Bronchial epithelial cell (primary cell): ENCODE measurements at regions not wholly inside any gene's neighbourhood (a gene's known extent, or its start where the extent isn't known, plus 50 kb on each side); places are given as distances from the start of the nearest gene placed in this dataset.
"Not testable (repeated sequence)": the region's sequence is repeated elsewhere in the genome, so short reads cannot be mapped to it uniquely, and the experiment has no call there.

Experiments
- DNase-seq: peaks from one replicate; pipeline ENCODE4 v3.0.0-alpha.2; 2010; ENCODE audit warnings: low read depth
- FAIRE-seq: peaks from 2 replicates; lab custom pipeline; 2011; peaks lifted over from hg19 to GRCh38; lab: Jason Lieb, UNC
- H3K27me3 ChIP-seq: 2 replicates; pipeline ENCODE4 v1.5.1; 2011; ENCODE audit warnings: low read length; ENCODE audit not compliant: control insufficient read depth, insufficient read depth
- H3K36me3 ChIP-seq: 2 replicates; pipeline ENCODE4 v1.5.1; 2011; ENCODE audit warnings: low read length; ENCODE audit not compliant: control insufficient read depth, insufficient read depth
- H3K4me3 ChIP-seq: 2 replicates; pipeline ENCODE4 v1.5.1; 2011; ENCODE audit warnings: mild to moderate bottlenecking, low read depth, low read length, control low read depth
- TF ChIP-seq, protein P1 (sequence below): IDR thresholded peaks from 2 replicates; pipeline ENCODE4 v1.5.1; 2011; ENCODE audit warnings: mild to moderate bottlenecking, moderate library complexity, low read length, control low read depth, inconsistent platforms; ENCODE audit not compliant: insufficient read depth, severe bottlenecking

DNA sequence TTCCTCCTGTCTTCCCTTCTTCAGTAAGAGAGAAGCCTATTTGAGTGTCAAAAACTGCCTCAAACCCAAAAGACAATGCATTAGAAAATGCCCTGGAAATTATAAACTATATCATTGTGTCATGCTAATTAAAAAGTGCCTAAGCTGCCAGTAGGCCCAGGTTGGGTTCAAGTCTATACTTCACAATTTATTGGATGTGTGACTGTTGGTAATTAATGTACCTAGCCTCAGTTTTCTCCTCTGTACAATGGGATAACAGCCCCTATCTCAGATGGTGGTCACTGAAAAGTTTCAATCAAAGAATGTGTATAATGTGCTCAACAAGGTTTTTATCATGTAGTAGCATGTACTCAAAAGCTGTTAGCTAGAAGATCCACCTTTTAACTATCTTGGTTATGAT lies 246.9 kb upstream of the DUSP10 start:
- no peaks in the 10 kb centered on the region for H3K36me3 ChIP-seq
- no peaks in the 10 kb centered on the region for H3K27me3 ChIP-seq
- DNase-seq (no peak), FAIRE-seq (no peak)
- no peak overlapping the region for H3K4me3 ChIP-seq
- TF ChIP-seq, protein P1, sequence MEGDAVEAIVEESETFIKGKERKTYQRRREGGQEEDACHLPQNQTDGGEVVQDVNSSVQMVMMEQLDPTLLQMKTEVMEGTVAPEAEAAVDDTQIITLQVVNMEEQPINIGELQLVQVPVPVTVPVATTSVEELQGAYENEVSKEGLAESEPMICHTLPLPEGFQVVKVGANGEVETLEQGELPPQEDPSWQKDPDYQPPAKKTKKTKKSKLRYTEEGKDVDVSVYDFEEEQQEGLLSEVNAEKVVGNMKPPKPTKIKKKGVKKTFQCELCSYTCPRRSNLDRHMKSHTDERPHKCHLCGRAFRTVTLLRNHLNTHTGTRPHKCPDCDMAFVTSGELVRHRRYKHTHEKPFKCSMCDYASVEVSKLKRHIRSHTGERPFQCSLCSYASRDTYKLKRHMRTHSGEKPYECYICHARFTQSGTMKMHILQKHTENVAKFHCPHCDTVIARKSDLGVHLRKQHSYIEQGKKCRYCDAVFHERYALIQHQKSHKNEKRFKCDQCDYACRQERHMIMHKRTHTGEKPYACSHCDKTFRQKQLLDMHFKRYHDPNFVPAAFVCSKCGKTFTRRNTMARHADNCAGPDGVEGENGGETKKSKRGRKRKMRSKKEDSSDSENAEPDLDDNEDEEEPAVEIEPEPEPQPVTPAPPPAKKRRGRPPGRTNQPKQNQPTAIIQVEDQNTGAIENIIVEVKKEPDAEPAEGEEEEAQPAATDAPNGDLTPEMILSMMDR = no peak

DNA sequence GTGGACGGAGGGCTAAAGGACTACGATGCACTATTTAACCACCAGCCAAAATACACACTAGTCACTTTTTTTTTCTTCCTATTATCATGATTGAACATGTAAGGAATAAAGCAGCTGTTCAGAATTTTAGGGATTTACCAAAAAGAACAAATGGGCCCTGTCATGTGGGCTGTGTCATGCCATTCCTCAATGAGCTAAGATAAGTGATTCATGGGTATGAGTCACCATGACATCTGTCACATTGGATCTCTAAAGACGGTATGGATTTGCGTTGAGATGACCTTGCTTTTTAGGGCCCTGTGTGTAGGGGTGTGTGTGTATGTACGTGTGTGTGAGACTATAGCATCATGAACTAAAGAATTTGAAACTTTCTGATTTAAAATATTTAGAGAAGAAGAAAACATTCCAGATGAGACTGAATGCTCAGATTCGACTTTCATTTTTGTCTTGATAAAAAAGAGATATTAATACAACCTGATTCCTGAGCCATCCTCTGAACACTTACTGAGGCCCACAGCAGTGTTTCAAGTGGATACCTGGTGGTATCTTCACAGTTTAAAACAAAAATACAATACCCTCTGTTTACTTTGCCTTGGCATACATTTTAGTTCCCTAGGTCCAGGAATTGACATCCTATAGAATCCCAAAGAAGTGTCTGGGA lies 246.1 kb upstream of the DUSP10 start:
- Histone ChIP-seq H3K27me3 (no peaks in the 10 kb centered on the region), H3K4me3 (no peak overlapping the region), H3K36me3 (no peaks in the 10 kb centered on the region)
- DNase-seq (peak; percentile 96), FAIRE-seq (no peak)
- TF ChIP-seq, protein P1 = no peak

DNA sequence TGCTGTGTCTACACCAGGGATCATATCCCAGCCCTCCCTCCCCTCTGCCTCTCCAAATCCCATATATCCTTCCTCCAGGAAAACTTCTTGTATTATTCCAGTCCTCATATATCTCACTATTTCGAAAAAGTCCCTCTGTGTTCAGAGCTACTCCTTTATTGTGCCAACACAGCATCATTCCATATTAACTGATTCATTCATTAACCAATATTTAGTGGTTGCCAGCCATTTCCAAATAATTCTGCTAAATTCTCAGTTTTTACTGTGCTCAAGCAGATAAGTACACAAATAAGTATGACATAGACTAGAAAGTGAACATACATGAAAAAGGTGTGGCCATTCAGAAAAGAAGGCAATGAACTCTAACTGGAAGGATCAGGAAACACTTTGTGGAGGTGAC lies 241.6 kb upstream of the DUSP10 start:
- no peak for FAIRE-seq
- Histone ChIP-seq H3K4me3 (no peak overlapping the region), H3K36me3 (no peaks in the 10 kb centered on the region), H3K27me3 (no peaks in the 10 kb centered on the region)
- TF ChIP-seq, protein P1 = no peak
- peak; percentile 35 for DNase-seq

DNA sequence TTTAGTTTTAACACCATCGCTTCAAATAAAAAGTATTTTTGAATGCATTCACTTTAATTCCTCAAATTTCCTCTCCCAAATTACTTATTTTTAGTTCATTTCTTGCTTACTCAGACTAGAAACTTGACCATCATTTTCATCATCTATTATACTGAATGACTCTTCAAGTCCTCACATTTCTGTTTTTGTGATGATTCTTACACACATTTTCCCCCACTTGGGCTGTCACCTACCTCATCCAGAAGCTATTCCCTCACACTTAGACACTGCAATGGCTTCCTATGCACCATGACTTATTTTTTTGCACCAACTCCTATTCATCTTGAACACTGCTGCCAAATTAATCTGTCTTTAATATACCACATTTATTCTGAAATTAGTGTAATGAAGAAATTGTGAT lies 239.6 kb upstream of the DUSP10 start:
- Histone ChIP-seq H3K4me3 (no peak overlapping the region), H3K36me3 (no peaks in the 10 kb centered on the region), H3K27me3 (no peaks in the 10 kb centered on the region)
- FAIRE-seq = no peak
- no peak for DNase-seq
- TF ChIP-seq, protein P1 = no peak

DNA sequence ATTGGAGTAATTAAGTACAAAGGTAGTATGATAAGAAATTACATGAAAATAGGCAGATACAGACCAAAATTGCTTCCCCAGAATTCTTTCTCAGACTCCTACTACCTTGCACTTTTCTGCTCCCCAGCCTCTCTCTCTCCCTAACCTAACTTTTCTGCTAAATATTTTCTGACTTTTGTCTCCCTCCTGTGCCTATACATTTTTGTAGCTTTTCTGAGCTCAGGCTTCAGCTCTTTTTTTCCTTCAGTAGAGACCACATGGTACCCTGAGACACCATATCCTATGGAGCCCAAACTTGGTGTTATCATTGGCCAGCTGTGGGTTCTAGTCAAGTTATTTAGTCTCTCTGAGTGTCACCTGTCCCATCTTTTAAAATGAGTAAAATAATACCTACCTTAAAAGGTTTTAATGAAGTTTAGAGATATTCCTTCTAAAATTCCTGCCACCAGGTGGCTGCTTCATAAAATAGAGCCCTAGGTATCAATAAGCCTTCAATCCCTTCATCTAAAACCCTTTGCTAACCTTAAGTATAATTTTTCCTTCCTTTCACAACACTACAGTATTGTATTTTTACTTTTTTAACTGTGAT lies 237.6 kb upstream of the DUSP10 start:
- TF ChIP-seq, protein P1 = peak; percentile 12
- peak; percentile 23 for DNase-seq
- H3K27me3 ChIP-seq = no peaks in the 10 kb centered on the region
- no peak overlapping the region for H3K4me3 ChIP-seq
- no peak for FAIRE-seq
- H3K36me3 ChIP-seq = no peaks in the 10 kb centered on the region

DNA sequence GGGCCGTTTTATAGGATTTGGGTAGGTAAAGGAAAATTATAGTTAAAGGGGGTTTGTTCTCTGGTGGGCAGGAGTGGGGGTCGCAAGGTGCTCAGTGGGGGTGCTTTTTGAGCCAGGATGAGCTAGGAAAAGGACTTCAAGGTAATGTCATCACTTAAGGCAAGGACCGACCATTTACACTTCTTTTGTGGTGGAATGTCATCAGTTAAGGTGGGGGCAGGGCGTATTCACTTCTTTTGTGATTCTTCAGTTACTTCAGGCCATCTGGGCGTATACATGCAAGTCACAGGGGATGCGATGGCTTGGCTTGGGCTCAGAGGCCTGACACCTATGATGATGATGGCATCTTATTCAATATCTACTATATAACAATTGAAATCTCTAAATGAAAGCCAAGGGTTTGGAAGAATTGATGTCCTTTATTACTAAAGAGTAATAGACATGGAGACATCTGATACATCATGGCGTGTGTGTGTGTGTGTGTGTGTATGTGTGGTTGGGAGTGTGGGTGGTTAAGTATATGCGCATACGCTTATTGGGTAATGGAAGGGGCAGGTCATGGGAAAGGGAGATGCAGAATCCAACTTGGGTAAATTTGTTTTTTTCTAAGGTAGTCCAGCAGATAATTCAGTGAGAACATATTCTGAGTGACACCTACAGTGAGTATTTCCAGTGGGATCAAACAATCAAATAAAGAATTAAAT lies 236.9 kb upstream of the DUSP10 start:
- not testable (repeated sequence) for H3K4me3 ChIP-seq, H3K27me3 ChIP-seq, DNase-seq, H3K36me3 ChIP-seq, FAIRE-seq

DNA sequence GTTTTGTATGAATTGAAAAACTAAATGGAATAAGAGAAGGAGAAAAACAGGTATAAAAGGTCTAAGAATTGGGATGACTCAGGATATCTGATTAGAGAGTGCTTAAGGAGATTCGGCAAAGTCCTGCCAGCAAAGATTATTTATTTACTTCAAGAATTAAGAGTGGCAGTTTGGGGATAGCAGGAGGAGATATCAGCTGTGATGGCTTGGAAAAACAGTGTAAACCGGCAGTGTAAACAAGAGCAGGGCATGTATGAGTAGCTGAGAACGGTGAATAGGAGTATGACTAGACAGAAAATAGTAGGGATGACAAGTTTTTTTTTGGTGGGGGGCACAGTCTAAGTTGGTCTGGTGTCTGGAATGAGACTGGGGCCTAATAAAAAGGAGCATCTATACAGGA lies 231.9 kb upstream of the DUSP10 start:
- not testable (repeated sequence) for DNase-seq, H3K4me3 ChIP-seq, H3K27me3 ChIP-seq, FAIRE-seq, H3K36me3 ChIP-seq
